Stimulated activated CD4-positive, alpha-beta T cell treated with anti-CD3 and anti-CD28 coated beads, TNF-alpha, amount 100 ng/mL, for 48 hours (primary cell): ENCODE measurements at regions not wholly inside any gene's neighbourhood (a gene's known extent, or its start where the extent isn't known, plus 50 kb on each side); places are given as distances from the start of the nearest gene placed in this dataset.
"Not testable (repeated sequence)": the region's sequence is repeated elsewhere in the genome, so short reads cannot be mapped to it uniquely, and the experiment has no call there.

Source experiments
- DNase-seq, 3 donors: peaks; one replicate each; pipeline ENCODE4 v3.0.0-alpha.2; 2020; ENCODE audit warnings: low read depth in 3 of 3

GRCh38 chr1:213531369-213532310, 456.1 kb upstream of the PROX1 start:
- no peak for DNase-seq

- DNase-seq = no peak
These were observed 454.6 kb upstream of the PROX1 start for GRCh38 chr1:213533125-213533524.

GRCh38 chr1:213535679-213536078, 452.1 kb upstream of the PROX1 start:
- DNase-seq = no peak

- DNase-seq = no peak
These were observed 449.5 kb upstream of the PROX1 start for GRCh38 chr1:213538251-213538650.

DNA sequence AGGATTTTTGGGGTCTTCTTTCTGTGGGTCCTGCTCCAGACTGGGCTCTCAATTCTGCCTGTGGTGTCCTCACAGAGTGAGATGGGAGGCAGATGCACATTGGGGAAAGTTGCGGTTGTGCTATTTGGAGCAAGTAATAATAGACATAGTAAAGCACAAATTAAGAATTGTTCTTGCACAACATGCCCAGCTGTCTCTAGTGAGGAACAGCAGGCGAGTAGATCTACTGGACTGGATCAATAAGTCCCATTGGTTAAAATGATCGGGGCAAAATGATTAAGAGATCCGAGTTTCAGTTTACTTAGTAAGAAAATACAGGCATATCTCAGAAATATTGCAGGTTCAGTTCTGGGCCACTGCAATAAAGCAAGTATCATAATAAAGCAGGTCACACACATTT, 448.3 kb upstream of the PROX1 start:
- DNase-seq = no peak

- no peak for DNase-seq
These were observed 446.1 kb upstream of the PROX1 start for GRCh38 chr1:213541641-213542040.

DNA sequence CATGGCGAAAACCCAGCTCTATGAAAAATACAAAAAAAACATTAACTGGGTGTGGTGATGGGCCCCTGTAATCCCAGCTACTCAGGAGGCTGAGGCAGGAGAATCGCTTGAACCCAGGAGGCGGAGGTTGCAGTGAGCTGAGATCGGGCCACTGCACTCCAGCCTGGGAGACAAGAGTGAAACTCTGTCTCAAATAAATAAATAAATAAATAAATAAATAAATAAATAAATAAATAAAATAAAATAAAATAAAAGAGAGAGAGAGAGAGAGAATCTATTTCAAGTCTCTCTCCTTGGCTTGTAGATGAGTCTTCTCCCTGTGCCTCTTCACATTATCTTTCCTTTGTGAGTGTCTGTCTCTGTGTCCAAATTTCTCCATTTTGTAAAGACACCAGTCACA, 442.6 kb upstream of the PROX1 start:
- DNase-seq = not testable (repeated sequence)

- DNase-seq = no peak
These were observed 437.8 kb upstream of the PROX1 start for GRCh38 chr1:213549982-213550381.

GRCh38 chr1:213550804-213551203, 437.0 kb upstream of the PROX1 start:
- DNase-seq = no peak

- no peak for DNase-seq
These were observed 435.7 kb upstream of the PROX1 start for GRCh38 chr1:213552045-213552444.

GRCh38 chr1:213560226-213560625, 427.5 kb upstream of the PROX1 start:
- no peak for DNase-seq

- no peak for DNase-seq
These were observed 425.9 kb upstream of the PROX1 start for GRCh38 chr1:213561870-213562269.

- DNase-seq = no peak
These were observed 423.5 kb upstream of the PROX1 start for GRCh38 chr1:213564215-213564659.

DNA sequence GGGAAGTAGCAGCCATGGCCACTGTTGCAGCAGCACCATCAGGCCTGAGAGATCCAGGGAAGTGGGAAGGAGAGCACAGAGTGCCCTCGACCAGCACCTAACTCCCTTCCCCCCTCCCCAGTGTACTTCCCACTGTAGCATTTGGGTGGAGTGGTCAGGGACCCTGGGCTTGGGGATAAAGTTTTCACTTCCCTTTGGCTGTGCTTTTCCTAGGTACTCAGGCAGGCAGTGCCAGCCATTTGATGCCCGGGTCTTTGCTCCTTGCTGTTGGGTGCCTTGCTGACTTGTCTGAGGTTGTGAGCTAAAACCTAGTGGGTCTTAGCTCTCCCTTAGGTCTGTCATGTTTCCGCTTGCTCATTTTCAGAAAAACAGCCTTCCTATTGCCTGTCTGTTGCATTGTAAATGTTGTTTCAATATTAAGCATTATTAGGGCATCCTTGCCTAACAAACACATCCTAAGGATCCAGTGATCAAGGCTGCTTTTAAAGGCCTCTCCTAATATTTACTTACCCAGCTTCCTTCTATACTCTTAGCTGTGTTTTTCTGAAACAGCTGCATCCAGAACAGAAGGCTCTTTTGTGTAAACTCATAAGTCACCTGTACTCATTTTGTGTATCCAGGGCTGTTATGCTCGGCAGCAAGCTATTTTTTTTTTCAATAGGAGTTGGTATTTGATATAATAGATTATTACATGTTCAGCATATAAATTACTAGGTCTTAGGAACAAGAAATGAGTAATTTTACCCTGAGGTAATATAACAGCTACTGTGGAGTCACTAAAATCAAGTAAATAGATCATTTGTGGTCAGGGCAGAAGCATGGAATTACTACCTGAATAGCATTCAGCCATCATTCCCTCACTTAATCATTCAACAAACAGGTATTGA, 418.6 kb upstream of the PROX1 start:
- DNase-seq = no peak

DNA sequence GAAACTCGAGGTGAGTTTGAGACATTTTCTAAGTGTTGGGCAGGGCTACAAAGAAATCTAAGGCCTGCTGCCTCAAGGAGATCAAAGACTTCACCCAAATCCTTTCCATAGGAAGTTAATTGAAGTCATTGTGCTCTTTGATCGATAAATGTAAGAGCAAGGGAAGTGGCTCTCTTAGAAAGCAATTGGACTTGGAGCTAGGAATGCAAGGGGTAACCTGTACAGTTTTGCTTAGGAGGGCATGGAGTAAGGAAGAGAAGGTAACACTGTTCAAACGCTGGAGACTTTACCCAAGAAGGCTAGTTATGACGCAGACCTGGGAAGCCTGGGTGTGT, 418.0 kb upstream of the PROX1 start:
- no peak for DNase-seq

DNA sequence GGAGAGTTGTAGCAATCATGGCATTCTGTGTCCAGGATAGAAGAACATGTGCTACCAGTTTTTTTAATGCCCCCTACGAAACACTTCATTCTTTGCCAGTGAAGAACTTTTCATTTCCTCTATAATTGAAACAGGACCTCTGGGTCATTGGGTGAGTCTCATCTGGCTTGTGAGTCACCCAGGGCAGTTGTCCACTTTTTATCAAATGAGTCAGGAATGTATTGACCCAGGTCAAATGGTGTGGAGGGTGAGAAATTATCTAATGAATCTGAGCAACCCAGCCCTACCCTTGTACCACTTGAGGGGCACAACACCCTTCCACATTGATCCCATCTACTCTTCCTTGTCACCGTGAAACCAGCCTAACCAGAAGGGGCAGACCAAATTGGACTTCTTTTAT, 417.3 kb upstream of the PROX1 start:
- no peak for DNase-seq

DNA sequence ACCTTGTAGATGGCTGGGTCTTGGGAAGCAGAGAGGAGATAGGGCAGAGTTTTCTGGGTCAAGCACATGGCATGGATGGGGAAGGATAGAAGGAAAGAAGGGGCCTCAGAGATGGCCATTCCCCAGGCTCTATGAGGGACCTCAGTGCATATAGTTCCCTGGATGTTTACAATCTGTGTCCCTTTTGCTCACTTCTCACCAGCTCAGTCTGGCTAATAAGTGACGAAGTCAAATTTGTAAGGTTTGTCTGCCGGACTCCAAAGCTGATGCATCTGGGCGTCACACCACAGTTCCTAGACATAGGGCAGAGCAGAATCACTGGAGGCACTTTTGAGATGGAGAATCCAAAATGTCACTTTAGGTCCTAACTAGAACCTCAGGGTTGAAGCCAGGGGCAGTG, 416.4 kb upstream of the PROX1 start:
- DNase-seq = no peak

DNA sequence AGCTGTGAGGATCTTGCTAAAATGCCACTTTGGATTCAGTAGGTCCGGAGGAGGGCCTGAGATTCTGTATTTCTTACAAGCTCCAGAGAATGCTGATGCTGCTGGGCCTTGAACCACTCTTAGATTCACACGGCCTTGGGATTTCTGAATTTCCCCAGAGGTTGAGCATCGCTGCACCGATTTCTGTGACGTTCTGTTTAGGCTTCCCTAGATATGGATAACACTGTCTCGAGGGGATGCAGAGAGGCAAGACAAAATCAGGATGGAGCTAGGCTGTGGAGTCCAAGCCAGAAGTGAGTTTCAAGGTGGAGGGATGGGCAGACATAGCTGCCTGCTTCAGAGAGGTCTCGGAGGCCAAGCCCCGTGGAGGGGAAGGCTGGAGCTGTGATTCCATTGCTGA, 415.9 kb upstream of the PROX1 start:
- DNase-seq = no peak

DNA sequence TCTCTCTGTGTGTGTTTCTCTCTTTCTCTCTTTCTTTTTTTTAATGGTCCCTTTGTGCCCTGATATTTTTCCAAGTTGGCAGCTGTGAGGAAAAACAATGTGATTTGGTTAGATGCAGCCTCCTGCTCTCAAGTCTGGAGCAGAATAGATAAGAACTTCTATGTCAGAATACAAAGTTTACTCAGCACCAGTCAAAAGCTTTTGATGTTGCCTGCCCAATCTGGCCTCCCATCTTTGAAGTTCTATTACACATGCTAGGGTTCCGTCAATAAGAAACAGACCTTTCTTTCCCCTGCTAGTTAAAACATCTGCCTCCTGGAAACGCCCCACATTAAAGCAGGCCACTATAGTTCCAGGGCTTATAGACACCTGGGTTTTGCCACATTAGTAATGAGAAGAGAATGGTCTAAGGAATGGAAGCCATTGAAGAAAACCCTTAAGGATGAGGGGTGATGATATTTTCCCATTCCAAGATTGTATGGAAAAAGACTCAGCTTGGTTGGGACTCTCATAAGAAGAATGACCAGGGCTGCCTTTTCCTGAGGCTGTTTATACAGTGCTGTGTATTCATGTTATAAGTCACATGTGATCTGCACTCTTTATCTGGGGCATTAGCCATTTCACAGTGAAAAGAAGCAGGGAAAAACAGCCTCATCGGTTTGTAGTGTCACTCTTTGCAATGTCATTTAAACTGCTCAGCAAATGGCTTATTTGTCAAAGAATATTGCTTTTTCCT, 414.7 kb upstream of the PROX1 start:
- no peak for DNase-seq

DNA sequence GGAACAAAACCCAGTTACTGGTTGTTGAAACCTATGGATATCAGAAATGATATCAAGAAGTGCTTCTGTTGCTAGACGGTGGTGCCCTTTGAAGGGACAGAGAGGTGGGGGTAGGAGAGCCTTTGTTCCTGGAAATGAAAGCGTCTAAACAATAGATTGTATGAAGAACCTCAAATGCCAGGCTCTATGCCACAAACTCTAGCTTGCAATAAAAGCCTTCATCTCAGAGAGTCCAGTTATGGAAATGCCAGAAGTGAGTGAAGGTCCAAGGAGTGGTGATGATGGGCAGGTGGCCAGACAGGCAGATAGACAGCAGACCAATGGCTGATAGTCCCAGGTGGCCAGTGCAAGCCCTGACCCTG, 414.1 kb upstream of the PROX1 start:
- no peak for DNase-seq

DNA sequence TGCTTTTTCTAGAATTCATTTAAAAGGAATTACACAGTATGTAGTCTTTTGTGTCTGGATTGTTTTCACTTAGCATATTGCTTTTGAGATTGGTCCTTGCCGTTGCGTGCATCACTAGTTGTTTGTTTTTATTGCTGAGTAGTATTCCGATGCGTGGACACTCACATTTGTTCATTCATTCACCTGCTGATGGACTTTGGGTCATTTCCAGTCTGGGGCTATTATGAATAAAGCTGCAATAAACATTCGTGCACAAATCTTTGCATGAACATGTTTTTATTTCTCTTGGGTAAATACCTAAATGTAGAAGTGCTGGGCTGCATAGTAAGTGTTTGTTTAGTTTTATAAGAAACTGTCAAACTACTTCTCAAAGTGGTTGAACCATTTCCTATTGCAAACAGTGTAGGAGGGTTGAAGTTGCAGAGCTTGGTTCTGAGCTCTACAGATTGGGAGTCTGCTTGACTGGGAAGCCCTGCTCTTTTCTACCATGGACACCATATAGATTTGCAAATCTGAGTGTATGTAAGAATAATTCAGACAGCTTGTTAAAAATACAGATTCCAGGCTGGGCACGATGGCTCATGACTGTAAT, 404.7 kb upstream of the PROX1 start:
- DNase-seq = no peak

DNA sequence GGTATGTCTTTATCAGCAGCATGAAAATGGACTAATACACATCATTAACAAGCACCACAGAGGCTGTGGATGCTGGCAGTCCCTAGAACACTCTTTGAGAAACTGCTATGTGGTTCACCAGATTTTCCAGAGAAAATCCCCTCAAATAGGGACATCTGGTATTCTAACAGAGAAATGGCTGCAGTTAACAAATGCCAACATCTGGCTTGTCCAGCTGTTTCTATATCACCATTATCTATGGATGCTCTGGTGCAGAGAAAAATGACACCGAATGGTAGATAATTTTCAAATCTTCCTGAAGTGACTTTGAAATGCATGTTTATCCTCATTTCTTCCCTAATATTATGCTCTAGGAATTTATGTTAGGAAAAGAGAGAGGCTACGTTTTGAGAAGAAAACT, 403.5 kb upstream of the PROX1 start:
- no peak for DNase-seq
